ENCODE measurements at regions not wholly inside any gene's neighbourhood (a gene's known extent, or its start where the extent isn't known, plus 50 kb on each side); places are given as distances from the start of the nearest gene placed in this dataset.

DNA sequence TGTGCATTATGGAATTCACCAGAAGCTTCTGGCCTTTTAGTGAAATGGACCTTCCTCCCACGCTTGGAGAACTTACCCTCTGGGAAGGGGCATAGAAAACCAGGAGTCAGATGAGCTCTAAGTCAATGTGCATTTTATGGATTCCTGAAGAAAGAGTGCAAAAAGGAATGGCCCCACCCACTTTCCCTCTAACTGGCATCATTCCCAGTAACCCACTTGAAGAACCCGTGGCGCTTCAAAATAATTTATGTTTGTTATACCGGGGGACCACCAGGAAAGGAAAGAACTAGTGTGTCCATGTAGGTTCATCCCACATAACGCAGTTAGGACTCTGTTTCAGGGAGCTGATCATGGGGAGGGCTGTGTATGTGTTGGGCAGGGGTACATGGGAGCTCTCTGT lies 1153.4 kb downstream of the TMEM121 start:
- Histone ChIP-seq H3K36me3 (no peaks in the 10 kb centered on the region), H3K4me3 (no peak overlapping the region), H3K9me3 (no peaks in the 10 kb centered on the region), H3K27ac (no peak overlapping the region), H3K27me3 (replicated peaks; ENCODE audit: insufficient read depth) (no peaks in the 10 kb centered on the region), H3K4me1 (ENCODE audit: control insufficient read depth in 1 of 2, low read depth in 2 of 2) (no peaks in the 10 kb centered on the region)
- TF ChIP-seq, protein P1, sequence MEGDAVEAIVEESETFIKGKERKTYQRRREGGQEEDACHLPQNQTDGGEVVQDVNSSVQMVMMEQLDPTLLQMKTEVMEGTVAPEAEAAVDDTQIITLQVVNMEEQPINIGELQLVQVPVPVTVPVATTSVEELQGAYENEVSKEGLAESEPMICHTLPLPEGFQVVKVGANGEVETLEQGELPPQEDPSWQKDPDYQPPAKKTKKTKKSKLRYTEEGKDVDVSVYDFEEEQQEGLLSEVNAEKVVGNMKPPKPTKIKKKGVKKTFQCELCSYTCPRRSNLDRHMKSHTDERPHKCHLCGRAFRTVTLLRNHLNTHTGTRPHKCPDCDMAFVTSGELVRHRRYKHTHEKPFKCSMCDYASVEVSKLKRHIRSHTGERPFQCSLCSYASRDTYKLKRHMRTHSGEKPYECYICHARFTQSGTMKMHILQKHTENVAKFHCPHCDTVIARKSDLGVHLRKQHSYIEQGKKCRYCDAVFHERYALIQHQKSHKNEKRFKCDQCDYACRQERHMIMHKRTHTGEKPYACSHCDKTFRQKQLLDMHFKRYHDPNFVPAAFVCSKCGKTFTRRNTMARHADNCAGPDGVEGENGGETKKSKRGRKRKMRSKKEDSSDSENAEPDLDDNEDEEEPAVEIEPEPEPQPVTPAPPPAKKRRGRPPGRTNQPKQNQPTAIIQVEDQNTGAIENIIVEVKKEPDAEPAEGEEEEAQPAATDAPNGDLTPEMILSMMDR (IDR thresholded peaks at IDR 0.05): no peak
- DNase-seq (ENCODE audit: low spot score) (no peak), ATAC-seq (ENCODE audit: insufficient number of reproducible peaks, low FRiP score, low read depth) (no peak)

DNA sequence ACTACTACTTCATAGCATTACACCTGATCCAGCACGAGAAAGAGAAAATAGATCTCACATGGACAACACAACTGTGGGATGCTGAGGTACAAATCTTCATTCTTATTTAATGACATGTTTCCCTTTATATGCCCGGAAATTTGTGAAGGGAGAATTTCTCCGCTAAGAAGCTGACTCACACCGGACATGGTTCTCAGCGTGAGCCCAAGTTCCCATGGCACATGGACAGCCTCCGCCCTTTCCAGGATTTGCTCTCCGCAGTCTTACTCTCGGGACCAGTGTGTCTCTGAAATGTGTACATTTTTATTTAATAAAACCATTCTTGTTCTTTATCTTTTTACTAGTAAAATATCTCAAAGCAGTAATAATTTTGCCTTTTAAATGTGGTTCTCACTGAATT lies 1154.8 kb downstream of the TMEM121 start:
- H3K36me3 ChIP-seq: no peaks in the 10 kb centered on the region
- ATAC-seq (ENCODE audit: insufficient number of reproducible peaks, low FRiP score, low read depth): no peak
- no peak overlapping the region for H3K4me3 ChIP-seq
- H3K4me1 ChIP-seq (ENCODE audit: control insufficient read depth in 1 of 2, low read depth in 2 of 2): no peaks in the 10 kb centered on the region
- H3K9me3 ChIP-seq: no peaks in the 10 kb centered on the region
- no peak for DNase-seq (ENCODE audit: low spot score)
- H3K27me3 ChIP-seq (replicated peaks; ENCODE audit: insufficient read depth): no peaks in the 10 kb centered on the region
- no peak overlapping the region for H3K27ac ChIP-seq
- TF ChIP-seq, protein P1 (IDR thresholded peaks at IDR 0.05): no peak

DNA sequence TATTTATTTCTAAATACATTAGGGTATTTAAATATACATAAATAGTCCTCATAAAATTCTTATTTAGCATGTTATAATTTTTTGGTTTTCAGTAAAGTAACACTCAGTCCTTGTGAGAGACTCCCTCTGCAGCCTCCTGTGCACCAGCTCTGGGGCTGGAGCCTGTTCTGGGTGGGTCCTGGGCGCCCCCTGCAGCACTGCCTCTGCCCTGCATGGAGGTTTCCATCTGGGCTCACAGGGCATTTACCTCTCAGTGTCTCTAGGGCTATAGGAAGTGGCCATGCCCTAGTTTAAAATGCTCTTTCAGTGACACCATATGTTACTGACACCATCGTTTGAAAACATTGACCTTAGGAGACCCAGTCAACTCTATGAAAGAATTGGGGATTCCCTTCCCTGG lies 1155.2 kb downstream of the TMEM121 start:
- no peak for DNase-seq (ENCODE audit: low spot score)
- TF ChIP-seq, protein P1 (IDR thresholded peaks at IDR 0.05): no peak
- Histone ChIP-seq H3K4me3 (no peak overlapping the region), H3K9me3 (no peaks in the 10 kb centered on the region), H3K36me3 (no peaks in the 10 kb centered on the region), H3K4me1 (ENCODE audit: control insufficient read depth in 1 of 2, low read depth in 2 of 2) (no peaks in the 10 kb centered on the region), H3K27me3 (replicated peaks; ENCODE audit: insufficient read depth) (no peaks in the 10 kb centered on the region), H3K27ac (no peak overlapping the region)
- ATAC-seq (ENCODE audit: insufficient number of reproducible peaks, low FRiP score, low read depth): no peak

DNA sequence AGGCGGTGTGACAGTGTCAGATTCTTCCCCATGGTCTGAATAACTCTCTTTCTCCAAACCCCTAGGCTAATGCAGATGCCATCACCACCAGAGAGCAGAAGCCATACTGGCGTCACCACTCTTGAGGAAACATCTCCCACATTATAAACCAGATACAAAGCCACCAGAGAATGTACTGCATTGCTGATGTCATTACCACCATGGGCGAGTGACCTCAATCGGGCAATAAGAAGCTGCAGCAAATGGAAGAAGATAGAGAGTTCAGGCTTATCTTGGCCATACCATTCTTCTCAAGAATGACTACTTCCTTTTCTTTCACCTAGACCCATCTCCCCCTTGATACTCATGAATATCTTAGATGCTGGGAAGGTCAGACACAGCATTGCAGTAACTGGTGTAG lies 1157.2 kb downstream of the TMEM121 start:
- Histone ChIP-seq H3K27me3 (replicated peaks; ENCODE audit: insufficient read depth) (no peaks in the 10 kb centered on the region), H3K4me1 (ENCODE audit: control insufficient read depth in 1 of 2, low read depth in 2 of 2) (no peaks in the 10 kb centered on the region), H3K27ac (no peak overlapping the region), H3K9me3 (no peaks in the 10 kb centered on the region), H3K4me3 (no peak overlapping the region), H3K36me3 (no peaks in the 10 kb centered on the region)
- TF ChIP-seq, protein P1 (IDR thresholded peaks at IDR 0.05): no peak
- no peak for DNase-seq (ENCODE audit: low spot score)
- no peak for ATAC-seq (ENCODE audit: insufficient number of reproducible peaks, low FRiP score, low read depth)

DNA sequence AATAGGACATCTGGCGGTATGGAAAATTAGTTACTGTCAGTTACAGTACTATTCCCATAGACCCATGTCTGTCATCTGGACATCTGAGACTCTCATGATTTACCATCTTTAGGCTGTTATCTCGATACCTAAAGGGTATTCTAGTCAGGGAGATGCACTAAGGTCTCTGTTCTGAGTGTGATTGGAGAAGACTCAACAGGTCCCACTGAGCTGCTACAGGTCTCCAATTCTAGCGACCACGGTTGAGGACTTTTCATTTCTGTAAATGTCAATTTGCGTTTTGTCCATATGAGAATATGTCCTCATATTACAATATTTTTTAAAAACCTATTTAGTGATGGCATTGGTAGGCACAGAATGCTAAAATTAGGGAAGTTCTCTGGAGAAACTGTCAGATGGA lies 1160.2 kb downstream of the TMEM121 start:
- H3K9me3 ChIP-seq: no peaks in the 10 kb centered on the region
- H3K4me1 ChIP-seq (ENCODE audit: control insufficient read depth in 1 of 2, low read depth in 2 of 2): no peaks in the 10 kb centered on the region
- DNase-seq (ENCODE audit: low spot score) (no peak), ATAC-seq (ENCODE audit: insufficient number of reproducible peaks, low FRiP score, low read depth) (no peak)
- TF ChIP-seq, protein P1 (IDR thresholded peaks at IDR 0.05): no peak
- no peak overlapping the region for H3K27ac ChIP-seq
- no peaks in the 10 kb centered on the region for H3K36me3 ChIP-seq
- no peak overlapping the region for H3K4me3 ChIP-seq
- H3K27me3 ChIP-seq (replicated peaks; ENCODE audit: insufficient read depth): no peaks in the 10 kb centered on the region
